ENCODE measurements at regions not wholly inside any gene's neighbourhood (a gene's known extent, or its start where the extent isn't known, plus 50 kb on each side); places are given as distances from the start of the nearest gene placed in this dataset.
"Not testable (repeated sequence)": the region's sequence is repeated elsewhere in the genome, so short reads cannot be mapped to it uniquely, and the experiment has no call there.

DNA sequence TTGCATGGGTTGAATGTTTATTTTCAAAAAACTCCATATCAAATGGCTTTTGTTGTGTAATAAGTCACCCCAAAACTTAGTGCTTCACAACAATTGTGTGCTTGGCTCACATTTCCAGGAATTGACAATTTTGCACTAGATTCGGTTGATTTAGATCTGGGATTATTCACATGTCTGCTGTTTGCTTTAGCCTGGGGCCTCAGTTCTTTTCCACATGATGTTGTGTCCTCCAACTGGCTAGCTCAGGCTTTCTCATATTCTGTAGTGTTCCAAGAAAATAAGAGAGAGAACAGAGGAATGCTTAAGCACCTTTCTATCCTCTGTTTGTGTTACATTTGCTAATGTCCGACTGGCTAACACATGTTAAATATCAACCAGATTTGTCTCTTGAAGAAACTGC lies 281.5 kb upstream of the ADGRL4 start:
- DNase-seq (ENCODE audit: low spot score): no peak

DNA sequence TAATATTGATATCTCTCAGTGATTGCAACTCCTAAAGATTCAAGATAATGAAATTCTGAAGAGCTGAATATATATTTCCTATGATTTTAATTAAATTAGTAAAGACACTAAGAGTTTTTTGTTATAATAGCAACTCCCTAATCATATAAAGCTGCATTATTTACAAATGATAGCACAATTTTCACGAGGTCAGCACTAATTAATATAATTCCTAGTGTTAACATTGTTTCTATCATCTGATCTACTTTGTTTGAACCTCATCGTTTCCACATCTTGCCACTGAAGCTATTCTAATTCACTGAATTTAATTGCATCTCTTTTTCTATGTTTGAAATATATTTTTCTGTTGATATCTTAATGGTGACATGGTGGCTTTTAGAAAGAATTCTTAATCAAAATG lies 279.1 kb upstream of the ADGRL4 start:
- DNase-seq (ENCODE audit: low spot score): no peak

GRCh38 chr1:79283451-79283850 lies 276.9 kb upstream of the ADGRL4 start:
- DNase-seq (ENCODE audit: low spot score): no peak

GRCh38 chr1:79281442-79281841 lies 274.9 kb upstream of the ADGRL4 start:
- no peak for DNase-seq (ENCODE audit: low spot score)

DNA sequence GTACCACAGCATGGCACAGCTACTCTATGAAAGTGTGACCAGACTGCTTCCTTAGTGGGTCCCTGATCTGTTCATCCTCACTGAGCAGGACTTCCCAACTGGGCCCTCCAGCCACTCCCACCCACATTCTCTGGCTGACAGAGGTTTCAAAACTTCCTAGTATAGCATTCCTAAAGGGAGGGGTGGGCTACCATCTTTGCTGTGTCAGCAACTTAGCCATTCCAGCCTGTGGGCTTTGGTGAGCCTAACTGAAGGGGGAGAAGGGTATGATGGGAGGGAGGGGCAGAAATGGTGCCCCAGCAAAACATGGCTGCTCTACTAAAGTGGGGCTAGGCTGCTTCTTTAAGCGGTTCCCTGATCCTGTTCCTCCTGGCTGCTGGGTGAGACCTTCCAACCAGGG lies 265.2 kb upstream of the ADGRL4 start:
- no peak for DNase-seq (ENCODE audit: low spot score)

DNA sequence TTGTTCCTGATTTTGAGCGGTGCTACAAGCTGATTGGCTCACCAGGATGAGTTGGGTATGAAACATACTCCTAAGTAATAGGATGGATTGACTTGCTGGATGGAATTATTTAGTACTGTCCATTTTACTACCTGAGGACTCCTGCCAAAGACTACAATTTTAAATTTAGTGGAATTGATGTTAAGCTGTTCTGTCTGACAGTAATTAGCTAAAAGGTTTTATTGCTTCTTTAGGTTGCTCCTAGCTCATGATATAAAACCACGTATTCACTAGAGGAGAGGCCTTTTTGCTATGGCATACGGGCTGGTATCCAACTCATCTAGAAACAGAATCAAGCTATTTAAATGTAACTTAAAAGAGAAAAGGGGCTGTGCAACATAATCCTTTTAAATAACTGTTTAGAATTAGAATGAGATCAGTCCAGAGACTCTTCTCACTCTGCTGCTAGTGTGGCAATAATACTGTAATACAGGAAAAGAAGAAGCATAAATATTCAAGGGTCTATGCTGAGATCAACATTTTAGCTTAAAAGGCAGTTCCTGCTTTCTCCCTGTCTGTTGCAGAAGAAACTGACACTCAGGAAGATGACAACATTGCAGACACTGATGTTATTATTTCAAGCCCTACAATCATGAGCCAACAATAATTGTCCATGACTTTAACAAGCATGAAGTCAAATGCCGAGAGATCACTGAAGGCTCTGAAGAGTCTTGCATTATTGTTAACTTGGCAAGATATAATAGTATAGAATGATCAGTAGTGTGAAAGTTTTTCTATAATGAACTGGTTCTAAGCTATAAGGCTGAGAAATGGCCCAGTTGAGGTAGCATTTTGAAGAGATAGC lies 258.7 kb upstream of the ADGRL4 start:
- DNase-seq (ENCODE audit: low spot score): no peak

GRCh38 chr1:79264285-79264684 lies 257.8 kb upstream of the ADGRL4 start:
- DNase-seq (ENCODE audit: low spot score): no peak

DNA sequence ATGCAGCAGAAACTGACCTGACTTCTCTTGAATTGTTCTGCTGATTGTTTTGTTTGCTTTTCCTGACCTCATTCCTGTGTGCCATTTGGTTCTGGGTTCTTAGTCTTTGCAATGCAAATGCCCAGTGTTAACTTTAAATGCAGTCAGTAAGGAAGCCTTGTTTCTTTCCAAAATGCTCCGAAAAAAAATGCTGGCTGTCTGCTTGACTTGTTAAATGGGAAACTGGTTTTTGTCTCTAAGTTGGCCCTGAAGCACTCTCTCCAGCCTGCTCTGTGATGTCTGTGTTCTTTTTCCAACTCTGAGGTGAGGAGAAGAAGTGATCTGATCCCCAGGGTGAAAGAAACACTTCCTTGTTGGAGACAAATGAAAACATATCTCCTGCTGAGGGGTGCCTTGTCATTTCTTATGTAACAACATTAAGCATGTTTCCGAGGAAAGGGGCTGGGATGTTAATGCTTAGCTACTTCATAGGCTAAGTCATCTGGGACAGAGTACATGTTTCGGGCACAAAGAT lies 256.3 kb upstream of the ADGRL4 start:
- DNase-seq (ENCODE audit: low spot score): no peak

- DNase-seq (ENCODE audit: low spot score): peak; percentile 53
These were observed 253.1 kb upstream of the ADGRL4 start for GRCh38 chr1:79259390-79260336.

- DNase-seq (ENCODE audit: low spot score): no peak
These were observed 248.9 kb upstream of the ADGRL4 start for GRCh38 chr1:79255421-79255820.

GRCh38 chr1:79252598-79252997 lies 246.1 kb upstream of the ADGRL4 start:
- DNase-seq (ENCODE audit: low spot score): no peak

DNA sequence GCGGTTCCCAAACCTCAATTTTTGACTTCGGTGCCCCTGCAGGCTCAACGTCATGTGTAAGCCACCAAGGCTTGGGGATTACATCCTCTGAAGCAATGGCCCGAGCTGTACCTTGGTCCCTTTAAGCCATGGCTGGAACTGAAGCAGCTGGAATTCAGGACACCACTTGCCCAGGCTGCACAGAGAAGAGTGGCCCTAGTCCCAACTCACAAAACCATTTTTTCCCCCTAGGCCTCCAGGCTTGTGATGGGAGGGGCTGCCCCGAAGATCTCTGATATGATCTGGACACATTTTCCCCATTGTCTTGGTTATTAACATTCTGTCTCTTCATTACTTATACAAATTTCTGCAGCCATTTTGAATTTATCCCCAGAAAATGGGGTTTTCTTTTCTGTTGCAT lies 233.3 kb upstream of the ADGRL4 start:
- no peak for DNase-seq (ENCODE audit: low spot score)

- no peak for DNase-seq (ENCODE audit: low spot score)
These were observed 228.9 kb upstream of the ADGRL4 start for GRCh38 chr1:79235301-79236002.

GRCh38 chr1:79232818-79233217 lies 226.3 kb upstream of the ADGRL4 start:
- no peak for DNase-seq (ENCODE audit: low spot score)

DNA sequence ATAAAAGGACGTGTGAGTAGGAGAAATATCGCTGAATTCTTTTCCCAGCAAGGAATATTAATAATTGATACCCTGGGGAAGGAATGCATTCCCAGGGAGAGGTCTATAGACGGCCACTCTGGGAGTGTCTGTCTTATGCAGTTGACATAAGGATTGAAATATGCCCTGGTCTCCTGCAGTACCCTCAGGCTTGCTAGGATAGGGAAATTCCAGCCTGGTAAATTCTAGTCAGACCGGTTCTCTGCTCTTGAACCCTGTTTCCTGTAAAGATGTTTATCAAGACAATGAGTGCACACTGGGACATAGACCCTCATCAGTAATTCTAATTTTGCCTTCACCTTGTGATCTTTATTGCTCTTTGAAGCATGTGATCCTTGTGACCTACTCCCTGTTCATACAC lies 224.2 kb upstream of the ADGRL4 start:
- DNase-seq (ENCODE audit: low spot score): not testable (repeated sequence)

GRCh38 chr1:79226963-79227362 lies 220.4 kb upstream of the ADGRL4 start:
- no peak for DNase-seq (ENCODE audit: low spot score)

DNA sequence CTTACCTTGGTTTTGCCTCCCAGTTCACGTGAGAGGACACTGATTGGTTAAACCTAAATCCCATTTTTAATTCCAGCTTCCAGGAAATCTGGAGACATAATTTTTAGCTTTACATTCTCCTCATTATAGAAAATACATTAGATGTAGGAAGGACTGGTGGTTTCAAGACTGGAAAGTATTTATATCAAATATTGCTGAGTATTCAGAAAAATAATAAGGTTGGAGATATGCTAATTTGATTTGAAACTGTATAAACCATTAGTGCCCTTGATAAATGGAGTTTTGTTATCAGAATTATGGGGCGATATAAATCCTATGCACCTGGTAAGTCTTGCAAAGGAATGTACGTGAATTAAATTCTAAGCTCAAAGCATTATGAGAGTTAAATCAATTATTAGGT lies 218.0 kb upstream of the ADGRL4 start:
- no peak for DNase-seq (ENCODE audit: low spot score)

DNA sequence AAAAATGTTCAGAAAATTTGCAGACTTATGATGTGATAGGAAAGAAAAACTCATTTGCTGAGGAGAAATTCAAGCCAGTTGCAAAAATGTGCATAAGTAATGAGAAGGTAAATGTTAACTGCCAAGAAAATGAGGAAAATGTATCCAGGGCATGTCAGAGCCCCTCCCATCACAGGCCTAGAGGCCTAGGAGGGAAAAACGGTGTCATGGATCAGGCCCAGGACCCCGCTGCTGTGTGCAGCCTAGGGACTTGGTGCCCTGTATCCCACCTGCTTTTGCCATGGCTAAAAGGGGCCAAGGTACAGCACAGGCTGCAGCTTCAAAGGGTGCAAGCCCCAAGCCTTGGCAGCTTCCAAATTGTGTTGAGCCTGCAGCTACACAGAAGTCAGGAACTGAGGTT lies 214.0 kb upstream of the ADGRL4 start:
- DNase-seq (ENCODE audit: low spot score): no peak

DNA sequence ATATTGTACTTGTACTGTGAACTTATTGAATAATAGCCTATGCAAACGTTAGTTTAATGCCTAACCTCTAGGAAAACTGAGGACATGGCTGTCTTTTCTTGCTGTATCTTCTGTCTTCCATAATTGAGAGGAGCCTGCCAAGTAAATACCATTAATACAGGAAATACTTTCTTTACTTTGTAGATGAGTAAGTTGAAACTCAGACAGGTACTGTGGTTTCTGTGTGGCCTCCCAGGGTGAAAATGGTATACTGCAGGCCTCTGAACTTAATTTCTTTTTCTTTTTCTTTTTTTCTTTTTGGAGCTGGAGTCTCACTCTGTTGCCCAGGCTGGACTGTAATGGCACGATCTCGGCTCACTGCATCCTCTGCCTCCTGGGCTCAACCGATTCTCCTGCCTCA lies 208.8 kb upstream of the ADGRL4 start:
- DNase-seq (ENCODE audit: low spot score): no peak

GRCh38 chr1:79207786-79208185 lies 201.3 kb upstream of the ADGRL4 start:
- no peak for DNase-seq (ENCODE audit: low spot score)

DNA sequence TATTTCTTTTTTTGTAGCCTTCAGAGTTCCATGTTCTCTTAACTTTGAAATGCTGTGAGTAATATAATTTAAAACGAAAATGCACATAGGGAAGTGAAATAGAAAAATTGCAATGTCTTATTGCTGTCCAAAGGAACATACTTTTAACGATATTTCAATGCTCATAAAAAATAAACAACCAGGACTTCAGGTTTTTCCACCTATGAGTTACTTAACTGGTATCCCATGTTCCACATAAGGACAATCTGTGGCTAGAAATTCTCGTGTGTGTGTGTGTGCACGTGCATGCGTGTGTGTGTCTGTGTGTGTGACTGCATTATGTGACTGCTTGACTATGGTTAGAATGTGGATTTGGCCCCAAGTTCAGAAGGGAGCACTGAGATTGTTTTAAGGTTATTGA lies 200.8 kb upstream of the ADGRL4 start:
- DNase-seq (ENCODE audit: low spot score): no peak

- no peak for DNase-seq (ENCODE audit: low spot score)
These were observed 198.4 kb upstream of the ADGRL4 start for GRCh38 chr1:79204779-79205479.
